K562 (cell line): ENCODE measurements at regions not wholly inside any gene's neighbourhood (a gene's known extent, or its start where the extent isn't known, plus 50 kb on each side); places are given as distances from the start of the nearest gene placed in this dataset.

Source experiments
- CTCF ChIP-seq, 3 experiments: IDR thresholded peaks in 2 of 3; conservative IDR thresholded peaks in 1 of 3; 2 replicates each; pipeline ENCODE4 v1.5.1; 2011 to 2012; ENCODE audit warnings: low read length in 3 of 3, mild to moderate bottlenecking in 3 of 3, control low read depth in 2 of 3, improper control_type of control experiment in 1 of 3, inconsistent platforms in 1 of 3, low read depth in 1 of 3, mixed read lengths in 1 of 3, moderate library complexity in 1 of 3; ENCODE audit not compliant: insufficient read depth in 2 of 3
- RAD21 ChIP-seq, 2 experiments: fragments of 250-450 bp in 1 of 2; fragments of 450-650 bp in 1 of 2; sonication (Bioruptor Pico) in 1 of 2; formaldehyde crosslinking in 1 of 2; IDR thresholded peaks in 1 of 2; conservative IDR thresholded peaks in 1 of 2; 2 replicates each; pipeline versions ENCODE4 v1.4.0 to v1.8.0; 2020 to 2022; ENCODE audit warnings: mild to moderate bottlenecking in 2 of 2, moderate library complexity in 1 of 2

- TF ChIP-seq CTCF (IDR thresholded peaks at IDR 0.05 in 2 of 3, conservative IDR thresholded peaks at IDR 0.05 in 1 of 3; ENCODE audit: insufficient read depth in 2 of 3, low read depth in 1 of 3, low read length in 3 of 3): no peak
- no peak for TF ChIP-seq RAD21 (CRISPR knock-in tag; conservative IDR thresholded peaks at IDR 0.05 in 1 of 2, IDR thresholded peaks at IDR 0.05 in 1 of 2)
Observed at GRCh38 chr5:27093279-27093678, 54.9 kb upstream of the CDH9 start.
